ENCODE measurements at regions not wholly inside any gene's neighbourhood (a gene's known extent, or its start where the extent isn't known, plus 50 kb on each side); places are given as distances from the start of the nearest gene placed in this dataset.

DNA sequence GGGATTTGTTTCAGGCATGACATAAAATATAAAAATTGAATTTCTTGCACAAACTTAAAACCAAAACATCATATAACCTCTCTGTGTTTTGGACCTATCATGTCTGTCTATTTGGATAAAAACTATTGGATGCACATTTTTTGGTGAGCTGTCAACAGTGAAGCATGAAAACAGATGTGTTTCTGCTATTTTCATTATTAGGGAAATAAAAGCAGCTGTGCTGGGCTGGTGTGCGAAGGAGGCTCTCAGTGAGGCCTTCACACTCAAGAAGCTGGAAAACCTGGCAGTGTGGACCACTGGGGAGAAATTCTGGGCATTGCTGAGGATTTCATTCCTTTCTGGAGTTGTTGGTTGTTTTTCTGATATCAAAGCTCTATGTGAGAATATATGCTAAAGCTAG, 395.3 kb downstream of the GJA1 start:
- Mint-ChIP-seq H3K4me3 (no peak overlapping the region), H3K4me1 (no peaks in the 10 kb centered on the region), H3K27ac (no peak overlapping the region), H3K27me3 (no peaks in the 10 kb centered on the region), H3K9me3 (peaks cover 2 to 7% (median 6%) of the 10 kb centered on the region in 3 donors), H3K36me3 (no peaks in the 10 kb centered on the region)

DNA sequence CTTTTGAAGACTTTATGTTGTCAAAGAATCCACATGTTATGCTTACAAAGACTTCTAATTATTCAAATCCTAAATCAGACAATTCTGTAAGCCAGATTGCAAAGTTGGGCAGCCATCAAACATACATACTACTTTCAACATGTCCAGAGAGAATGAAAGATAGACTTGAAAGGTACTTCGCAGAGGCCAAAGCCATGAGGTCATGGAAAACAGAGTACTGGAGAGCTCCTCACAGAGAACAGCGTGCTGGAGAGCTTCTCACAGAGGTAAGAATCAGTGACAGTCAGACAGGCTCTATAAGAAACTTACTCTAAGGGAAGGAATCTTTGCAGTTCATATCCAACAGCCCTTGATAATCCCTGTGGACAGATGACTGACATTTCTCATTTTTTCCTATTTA, 400.2 kb downstream of the GJA1 start:
- peak overlapping the region in 1 of 4 donors; percentile 33 for H3K4me3 Mint-ChIP-seq

DNA sequence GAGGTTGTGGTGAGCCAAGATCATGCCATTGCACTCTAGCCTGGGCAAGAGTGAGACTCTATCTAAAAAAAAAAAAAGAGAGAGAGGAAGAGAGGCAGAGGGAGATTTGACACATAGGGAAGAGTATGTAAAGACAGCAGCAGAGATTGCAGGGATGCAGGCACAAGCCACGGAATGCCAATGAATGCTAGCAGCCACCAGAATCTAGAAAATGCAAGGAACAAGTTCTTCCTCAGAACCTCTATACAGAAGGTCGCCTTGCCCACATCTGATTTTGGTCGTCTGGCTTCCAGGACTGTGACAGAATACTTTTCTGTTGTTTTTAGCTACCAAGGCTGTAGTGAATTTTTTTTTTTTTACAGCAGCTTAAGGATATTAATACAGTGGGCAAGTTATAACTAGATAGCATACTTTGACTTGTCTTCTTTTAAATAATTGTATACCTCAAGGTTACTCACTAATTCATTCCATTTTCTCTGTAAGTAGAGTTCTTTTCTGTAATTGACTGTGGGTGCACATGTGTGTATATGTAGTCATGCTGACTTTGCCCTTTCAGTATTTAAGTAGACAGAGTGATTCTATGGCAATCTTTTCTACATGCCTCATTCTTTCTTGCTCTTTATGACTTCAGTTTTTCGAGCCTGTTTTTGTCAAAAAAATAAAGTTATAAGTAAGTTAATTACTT, 402.2 kb downstream of the GJA1 start:
- H3K27ac Mint-ChIP-seq, result no peak overlapping the region
- no peak overlapping the region for H3K4me3 Mint-ChIP-seq
- H3K4me1 Mint-ChIP-seq, result no peaks in the 10 kb centered on the region
- H3K27me3 Mint-ChIP-seq, result no peaks in the 10 kb centered on the region
- H3K9me3 Mint-ChIP-seq, result peaks cover 0 to 3% (median 1%) of the 10 kb centered on the region in 3 donors
- no peaks in the 10 kb centered on the region for H3K36me3 Mint-ChIP-seq

More for the DNA sequence above, 400.2 kb downstream of the GJA1 start:
- no peaks in the 10 kb centered on the region for H3K36me3 Mint-ChIP-seq
- peaks cover 2 to 6% (median 4%) of the 10 kb centered on the region in 3 donors for H3K9me3 Mint-ChIP-seq
- no peaks in the 10 kb centered on the region for H3K27me3 Mint-ChIP-seq
- H3K4me1 Mint-ChIP-seq, result no peaks in the 10 kb centered on the region
- no peak overlapping the region for H3K27ac Mint-ChIP-seq

DNA sequence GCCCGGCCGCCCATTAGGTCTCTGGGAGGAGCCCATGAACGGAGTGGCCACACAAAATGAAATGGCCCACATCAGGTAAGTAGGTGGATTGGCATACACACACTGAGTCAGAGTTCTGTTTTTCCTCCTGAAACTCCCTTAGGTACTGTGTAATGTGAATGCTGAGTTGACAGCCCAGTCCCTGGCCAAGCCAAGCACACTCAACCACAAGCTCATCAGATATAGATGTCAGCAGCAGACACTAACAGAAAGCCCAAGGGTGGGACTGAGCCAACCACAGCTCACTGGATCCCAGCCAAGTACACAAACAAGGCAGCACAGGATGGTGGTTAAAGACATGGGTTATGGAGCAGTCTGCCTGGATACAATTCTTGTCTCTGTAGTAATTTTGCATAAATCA, 403.4 kb downstream of the GJA1 start:
- H3K4me1 Mint-ChIP-seq, result no peaks in the 10 kb centered on the region
- no peak overlapping the region for H3K4me3 Mint-ChIP-seq
- H3K36me3 Mint-ChIP-seq, result no peaks in the 10 kb centered on the region
- no peaks in the 10 kb centered on the region for H3K27me3 Mint-ChIP-seq
- peaks cover 0 to 3% (median 1%) of the 10 kb centered on the region in 3 donors for H3K9me3 Mint-ChIP-seq
- H3K27ac Mint-ChIP-seq, result no peak overlapping the region

DNA sequence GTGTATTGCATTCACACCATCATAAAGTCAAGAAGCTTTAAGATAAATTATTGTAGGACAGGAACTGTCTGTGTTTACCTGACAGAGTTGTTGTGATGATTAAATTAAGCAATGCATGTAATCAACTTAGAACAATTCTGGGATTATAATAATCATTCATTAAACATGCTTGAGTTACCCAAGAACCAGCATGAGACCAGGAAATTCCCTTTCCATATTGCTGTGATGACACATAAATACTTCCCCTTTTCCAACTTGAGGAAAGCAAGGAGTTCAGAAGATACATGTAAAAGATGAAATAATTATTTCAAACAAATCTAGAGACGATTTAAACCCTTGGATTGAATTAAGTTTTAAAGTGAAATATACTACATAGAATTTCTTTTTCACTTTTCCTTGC, 404.4 kb downstream of the GJA1 start:
- H3K4me1 Mint-ChIP-seq, result peaks cover 0 to 2% (median 0%) of the 10 kb centered on the region in 3 donors
- H3K27ac Mint-ChIP-seq, result no peak overlapping the region
- H3K9me3 Mint-ChIP-seq, result peaks cover 0 to 3% (median 1%) of the 10 kb centered on the region in 3 donors
- no peaks in the 10 kb centered on the region for H3K36me3 Mint-ChIP-seq
- H3K4me3 Mint-ChIP-seq, result no peak overlapping the region
- H3K27me3 Mint-ChIP-seq, result no peaks in the 10 kb centered on the region

DNA sequence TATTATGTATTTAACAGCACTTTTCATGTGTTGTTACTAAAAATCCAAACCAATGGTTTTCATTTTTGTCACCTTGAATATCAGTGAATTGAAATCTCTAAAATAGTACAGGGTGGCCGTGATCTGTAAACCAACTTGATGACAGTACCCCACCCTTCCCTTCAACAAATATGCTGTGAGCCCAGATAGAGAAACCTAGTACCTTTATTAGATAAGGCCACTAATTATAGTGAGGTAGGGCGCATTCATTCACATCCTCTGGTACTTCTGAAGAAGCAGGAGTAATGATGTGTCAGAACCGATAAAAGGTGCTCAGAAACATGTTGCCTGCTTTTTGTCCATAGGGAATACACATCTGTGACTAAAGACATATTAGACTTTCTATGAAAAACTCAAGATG, 409.5 kb downstream of the GJA1 start:
- no peaks in the 10 kb centered on the region for H3K27me3 Mint-ChIP-seq
- H3K4me1 Mint-ChIP-seq, result peaks cover 0 to 2% (median 0%) of the 10 kb centered on the region in 3 donors
- no peak overlapping the region for H3K4me3 Mint-ChIP-seq
- no peaks in the 10 kb centered on the region for H3K36me3 Mint-ChIP-seq
- H3K9me3 Mint-ChIP-seq, result no peaks in the 10 kb centered on the region
- H3K27ac Mint-ChIP-seq, result no peak overlapping the region

DNA sequence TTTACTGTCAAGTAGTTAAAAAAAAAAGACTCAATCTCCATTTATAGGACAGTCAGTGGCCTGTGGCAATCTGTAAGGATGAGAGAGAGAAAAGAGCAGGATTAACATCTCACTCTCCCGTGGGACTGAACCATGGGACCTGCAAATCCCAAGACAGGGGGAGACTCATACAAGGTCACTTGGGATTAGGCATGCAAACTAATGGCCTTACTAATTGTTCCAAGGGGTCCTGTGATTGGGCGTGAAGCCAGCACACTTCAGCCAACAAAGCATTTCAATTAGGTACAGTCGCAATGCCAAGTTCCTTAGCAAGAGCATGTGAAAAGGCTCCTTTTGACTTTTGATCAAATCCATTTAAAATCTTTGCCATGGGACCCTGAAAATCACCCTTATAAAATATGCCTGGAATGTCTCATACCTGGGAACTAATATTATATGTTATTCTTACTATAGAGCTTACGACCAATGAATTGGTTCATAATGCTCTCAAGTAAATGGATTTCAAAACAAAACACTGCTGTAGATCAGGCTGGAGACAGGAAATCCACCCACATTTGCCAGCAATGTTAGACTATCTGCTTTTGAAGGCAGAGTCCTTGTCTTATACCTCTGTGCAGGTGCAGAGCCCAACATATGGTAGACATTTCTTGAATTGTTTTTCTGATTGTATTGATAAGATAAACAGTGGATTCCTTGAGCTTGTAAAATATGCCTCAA, 412.5 kb downstream of the GJA1 start:
- no peaks in the 10 kb centered on the region for H3K36me3 Mint-ChIP-seq
- H3K27ac Mint-ChIP-seq, result no peak overlapping the region
- peaks cover 0 to 2% (median 0%) of the 10 kb centered on the region in 3 donors for H3K4me1 Mint-ChIP-seq
- no peaks in the 10 kb centered on the region for H3K9me3 Mint-ChIP-seq
- H3K4me3 Mint-ChIP-seq, result no peak overlapping the region
- H3K27me3 Mint-ChIP-seq, result no peaks in the 10 kb centered on the region

DNA sequence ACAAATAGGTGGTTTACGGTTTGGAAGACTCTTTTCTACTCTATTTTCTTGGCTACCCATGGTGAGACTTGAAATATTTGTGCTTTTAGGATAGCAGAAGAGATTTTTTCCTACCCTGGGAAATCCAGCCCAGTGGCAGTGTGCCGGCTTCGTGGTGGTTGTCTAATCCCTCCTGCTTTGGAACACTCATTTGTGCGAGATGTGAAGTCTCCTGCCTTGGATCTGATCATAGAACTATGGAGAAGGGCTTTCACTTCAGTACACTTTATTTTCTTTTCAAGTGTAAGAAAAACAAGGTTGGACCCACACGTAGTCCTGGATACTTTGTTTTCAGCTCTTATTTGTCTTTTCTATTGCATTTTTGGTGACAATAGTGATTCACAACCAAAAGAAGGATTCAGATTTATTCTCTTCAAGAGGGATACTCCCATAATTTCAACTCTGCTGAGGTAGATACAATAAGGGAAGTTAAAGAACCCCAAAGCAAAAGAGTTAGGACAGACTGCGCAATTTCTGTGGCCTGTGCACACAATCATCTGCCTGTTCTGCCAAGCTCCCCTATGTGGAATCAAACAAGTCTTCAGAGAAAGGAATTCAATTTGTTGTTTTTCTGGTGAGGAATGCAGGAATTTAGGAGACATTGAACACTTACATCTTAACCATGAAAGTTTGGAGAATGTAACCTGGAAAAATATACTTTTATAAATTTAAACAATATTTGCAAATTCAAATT, 413.2 kb downstream of the GJA1 start:
- Mint-ChIP-seq H3K4me3 (no peak overlapping the region), H3K27ac (no peak overlapping the region), H3K4me1 (peaks cover 0 to 2% (median 0%) of the 10 kb centered on the region in 3 donors), H3K9me3 (no peaks in the 10 kb centered on the region), H3K36me3 (no peaks in the 10 kb centered on the region), H3K27me3 (no peaks in the 10 kb centered on the region)

DNA sequence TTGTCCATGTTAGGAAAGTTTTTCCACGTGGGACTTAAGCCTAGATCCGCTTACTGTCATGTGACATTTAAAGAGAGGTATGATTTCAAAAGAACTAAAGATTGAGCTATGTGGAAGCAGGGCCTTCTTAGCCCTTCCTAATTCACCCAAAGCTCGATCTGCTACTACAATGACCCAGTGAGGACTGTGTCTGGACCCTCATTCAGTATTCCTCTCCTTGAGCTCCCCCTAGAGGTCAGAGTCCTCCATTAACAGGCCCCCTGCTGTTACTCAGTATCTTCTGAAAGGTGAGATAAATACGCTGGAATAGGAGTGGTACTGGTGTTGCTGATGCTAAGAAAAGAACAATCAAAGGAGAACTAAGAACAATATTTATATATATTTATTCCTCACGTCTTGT, 414.0 kb downstream of the GJA1 start:
- Mint-ChIP-seq H3K9me3 (no peaks in the 10 kb centered on the region), H3K27me3 (no peaks in the 10 kb centered on the region), H3K4me3 (no peak overlapping the region), H3K27ac (no peak overlapping the region), H3K4me1 (no peaks in the 10 kb centered on the region), H3K36me3 (no peaks in the 10 kb centered on the region)

DNA sequence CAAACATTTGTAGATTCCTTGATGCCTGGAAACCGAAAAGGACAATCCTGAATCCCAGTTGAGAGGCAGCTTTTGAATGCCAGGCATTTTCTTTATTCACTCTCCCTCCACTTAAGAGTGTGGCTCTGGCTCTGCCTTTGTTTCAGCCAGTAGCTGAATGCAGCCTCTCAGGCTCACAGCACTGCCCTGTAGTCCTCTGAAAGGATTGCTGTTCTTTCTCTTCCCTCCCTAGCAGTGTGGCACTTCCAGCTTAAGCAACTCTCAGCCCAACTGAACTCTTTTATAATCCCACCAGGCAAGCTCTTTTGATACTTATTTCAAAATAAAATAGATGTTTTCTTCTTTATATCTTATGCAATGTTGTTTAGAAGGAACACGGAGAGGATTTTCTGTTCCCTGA, 415.6 kb downstream of the GJA1 start:
- H3K4me3 Mint-ChIP-seq, result no peak overlapping the region
- H3K27me3 Mint-ChIP-seq, result no peaks in the 10 kb centered on the region
- H3K27ac Mint-ChIP-seq, result no peak overlapping the region
- H3K4me1 Mint-ChIP-seq, result no peaks in the 10 kb centered on the region
- no peaks in the 10 kb centered on the region for H3K36me3 Mint-ChIP-seq
- H3K9me3 Mint-ChIP-seq, result no peaks in the 10 kb centered on the region

DNA sequence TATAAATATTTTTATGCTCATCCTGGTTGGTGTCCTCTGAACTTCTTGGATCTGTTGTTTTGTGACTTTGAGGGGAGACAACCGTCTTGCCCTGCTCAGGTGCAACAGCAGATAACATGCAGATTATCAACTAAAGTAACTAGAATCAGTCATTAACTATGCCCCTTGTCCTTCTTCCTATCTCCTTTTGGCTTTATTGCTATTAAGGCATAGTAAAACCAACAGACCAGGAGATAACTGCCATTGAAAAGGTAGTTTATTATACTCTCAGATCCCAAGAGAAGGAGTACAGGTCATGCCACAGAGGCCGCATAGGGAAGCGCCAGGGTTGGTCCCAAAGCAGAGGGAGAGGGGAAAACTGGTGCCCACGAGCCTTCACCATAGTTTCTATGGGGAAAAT, 418.2 kb downstream of the GJA1 start:
- H3K36me3 Mint-ChIP-seq, result no peaks in the 10 kb centered on the region
- no peaks in the 10 kb centered on the region for H3K4me1 Mint-ChIP-seq
- no peak overlapping the region for H3K27ac Mint-ChIP-seq
- H3K4me3 Mint-ChIP-seq, result no peak overlapping the region
- peaks cover 0 to 1% (median 0%) of the 10 kb centered on the region in 3 donors for H3K9me3 Mint-ChIP-seq
- no peaks in the 10 kb centered on the region for H3K27me3 Mint-ChIP-seq

DNA sequence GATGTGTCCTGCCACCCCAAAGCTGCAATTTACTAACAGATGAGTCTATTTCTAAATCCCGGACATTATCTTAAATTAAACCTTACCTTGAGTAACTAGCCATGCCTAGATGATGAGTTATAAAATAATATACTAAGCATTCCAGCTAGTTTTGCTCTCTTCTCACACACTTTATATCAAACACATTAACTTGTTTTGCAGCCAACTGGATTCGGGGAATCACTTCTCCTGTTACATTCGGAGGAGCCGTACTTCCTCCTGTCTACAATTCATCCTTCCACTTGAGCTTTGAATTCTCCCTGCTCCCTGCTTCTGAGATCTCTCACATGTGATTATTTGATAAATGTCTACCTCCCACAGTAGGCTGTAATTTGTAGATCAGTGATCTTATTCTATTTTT, 420.1 kb downstream of the GJA1 start:
- H3K4me1 Mint-ChIP-seq, result no peaks in the 10 kb centered on the region
- H3K27ac Mint-ChIP-seq, result no peak overlapping the region
- H3K27me3 Mint-ChIP-seq, result no peaks in the 10 kb centered on the region
- H3K4me3 Mint-ChIP-seq, result no peak overlapping the region
- H3K9me3 Mint-ChIP-seq, result peaks cover 0 to 1% (median 1%) of the 10 kb centered on the region in 3 donors
- H3K36me3 Mint-ChIP-seq, result no peaks in the 10 kb centered on the region

DNA sequence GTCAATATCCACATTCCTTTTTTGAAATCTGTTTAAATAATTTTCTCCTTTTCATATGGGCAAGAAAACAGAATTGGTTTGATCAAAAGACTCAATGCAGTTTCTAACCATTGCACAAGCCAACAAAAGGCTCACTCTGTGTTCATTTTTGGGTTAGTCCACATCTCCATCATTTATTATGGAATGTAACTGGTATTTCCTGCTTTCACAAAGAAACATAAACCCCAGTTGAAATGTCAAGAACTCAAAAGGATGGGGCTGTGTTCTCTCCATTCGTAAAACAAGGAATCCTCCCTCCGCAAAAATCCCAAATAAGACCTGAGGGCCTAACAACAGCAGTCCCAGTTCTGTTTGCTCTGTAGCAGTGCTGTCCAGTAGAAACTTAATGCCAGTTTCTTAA, 420.9 kb downstream of the GJA1 start:
- H3K36me3 Mint-ChIP-seq, result no peaks in the 10 kb centered on the region

DNA sequence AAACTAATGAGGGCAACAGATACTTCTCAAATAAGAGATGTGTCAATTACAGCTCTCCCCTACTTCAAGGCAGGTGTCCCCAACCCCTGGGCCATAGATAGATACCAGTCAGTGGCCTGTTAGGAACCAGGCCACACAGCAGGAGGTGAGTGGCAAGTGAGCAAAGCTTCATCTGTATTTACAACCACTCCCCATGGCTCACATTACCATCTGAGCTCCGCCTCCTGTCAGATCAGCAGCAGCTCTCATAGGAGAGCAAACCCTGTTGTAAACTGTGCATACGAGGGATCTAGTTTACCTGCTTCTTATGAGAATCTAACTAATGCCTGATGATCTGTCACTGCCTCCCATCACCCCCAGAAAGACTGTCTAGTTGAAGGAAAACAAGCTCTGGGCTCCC, 422.1 kb downstream of the GJA1 start:
- H3K4me1 Mint-ChIP-seq, result no peaks in the 10 kb centered on the region
- H3K27me3 Mint-ChIP-seq, result no peaks in the 10 kb centered on the region
- H3K27ac Mint-ChIP-seq, result no peak overlapping the region
- H3K9me3 Mint-ChIP-seq, result peaks cover 0 to 1% (median 1%) of the 10 kb centered on the region in 3 donors
- H3K4me3 Mint-ChIP-seq, result no peak overlapping the region
- H3K36me3 Mint-ChIP-seq, result no peaks in the 10 kb centered on the region

More for the DNA sequence above, 420.9 kb downstream of the GJA1 start:
- Mint-ChIP-seq H3K4me1 (no peaks in the 10 kb centered on the region), H3K27ac (no peak overlapping the region), H3K4me3 (no peak overlapping the region), H3K9me3 (peaks cover 0 to 1% (median 1%) of the 10 kb centered on the region in 3 donors), H3K27me3 (no peaks in the 10 kb centered on the region)

DNA sequence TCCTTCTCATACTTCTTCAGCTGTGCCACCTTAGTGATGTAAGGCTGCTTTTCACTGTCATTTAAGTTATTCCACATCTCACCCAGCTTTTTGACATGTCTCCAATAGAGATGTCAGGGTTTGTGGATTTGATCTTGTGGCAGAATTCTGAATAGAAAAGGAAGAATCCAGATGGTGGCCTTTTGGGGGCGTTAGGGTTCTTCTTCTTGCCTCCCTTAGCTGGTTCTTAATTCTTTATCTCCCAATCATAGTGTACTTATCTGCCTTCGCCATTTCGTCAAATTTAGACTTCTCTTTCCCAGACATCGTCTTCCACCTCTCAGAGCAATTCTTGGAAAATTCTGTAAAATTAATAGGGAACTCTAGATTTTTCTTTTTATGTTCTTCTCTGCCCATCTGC, 422.9 kb downstream of the GJA1 start:
- no peak overlapping the region for H3K4me3 Mint-ChIP-seq
- peaks cover 0 to 7% (median 1%) of the 10 kb centered on the region in 3 donors for H3K9me3 Mint-ChIP-seq
- no peaks in the 10 kb centered on the region for H3K4me1 Mint-ChIP-seq
- no peaks in the 10 kb centered on the region for H3K27me3 Mint-ChIP-seq
- H3K36me3 Mint-ChIP-seq, result no peaks in the 10 kb centered on the region
- no peak overlapping the region for H3K27ac Mint-ChIP-seq
